D341Med (cell line): ENCODE measurements at regions not wholly inside any gene's neighbourhood (a gene's known extent, or its start where the extent isn't known, plus 50 kb on each side); places are given as distances from the start of the nearest gene placed in this dataset.

Experiments used
- DNase-seq: peaks from one replicate; pipeline ENCODE4 v3.0.0; 2012; ENCODE audit warnings: low spot score

- no peak for DNase-seq
These were observed 106.9 kb downstream of the B3GNT2 start for GRCh38 chr2:62302631-62303435.

DNA sequence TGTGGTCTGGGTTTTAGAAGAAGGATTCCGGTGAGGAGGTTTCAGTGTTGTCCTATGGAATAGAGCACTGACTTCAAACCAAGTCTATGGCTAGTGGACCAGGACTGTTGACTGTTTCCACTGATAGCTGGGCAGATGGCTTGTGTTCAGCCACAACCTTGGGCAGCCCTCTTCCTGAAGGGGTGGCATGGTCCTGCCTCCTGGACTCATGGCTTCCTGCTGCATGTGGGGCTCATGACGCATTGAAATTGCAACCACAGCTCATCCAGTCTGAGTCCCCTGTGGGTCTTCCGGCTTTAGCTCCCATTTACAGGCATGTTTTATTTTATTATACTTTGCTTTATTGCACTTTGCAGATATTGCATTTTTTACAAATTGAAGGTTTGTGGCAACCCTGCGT lies 105.0 kb downstream of the B3GNT2 start:
- no peak for DNase-seq

GRCh38 chr2:62297624-62298010 lies 101.7 kb downstream of the B3GNT2 start:
- DNase-seq: no peak

- no peak for DNase-seq
These were observed 101.1 kb downstream of the B3GNT2 start for GRCh38 chr2:62296832-62297623.

GRCh38 chr2:62296034-62296831 lies 100.3 kb downstream of the B3GNT2 start:
- DNase-seq: no peak

DNA sequence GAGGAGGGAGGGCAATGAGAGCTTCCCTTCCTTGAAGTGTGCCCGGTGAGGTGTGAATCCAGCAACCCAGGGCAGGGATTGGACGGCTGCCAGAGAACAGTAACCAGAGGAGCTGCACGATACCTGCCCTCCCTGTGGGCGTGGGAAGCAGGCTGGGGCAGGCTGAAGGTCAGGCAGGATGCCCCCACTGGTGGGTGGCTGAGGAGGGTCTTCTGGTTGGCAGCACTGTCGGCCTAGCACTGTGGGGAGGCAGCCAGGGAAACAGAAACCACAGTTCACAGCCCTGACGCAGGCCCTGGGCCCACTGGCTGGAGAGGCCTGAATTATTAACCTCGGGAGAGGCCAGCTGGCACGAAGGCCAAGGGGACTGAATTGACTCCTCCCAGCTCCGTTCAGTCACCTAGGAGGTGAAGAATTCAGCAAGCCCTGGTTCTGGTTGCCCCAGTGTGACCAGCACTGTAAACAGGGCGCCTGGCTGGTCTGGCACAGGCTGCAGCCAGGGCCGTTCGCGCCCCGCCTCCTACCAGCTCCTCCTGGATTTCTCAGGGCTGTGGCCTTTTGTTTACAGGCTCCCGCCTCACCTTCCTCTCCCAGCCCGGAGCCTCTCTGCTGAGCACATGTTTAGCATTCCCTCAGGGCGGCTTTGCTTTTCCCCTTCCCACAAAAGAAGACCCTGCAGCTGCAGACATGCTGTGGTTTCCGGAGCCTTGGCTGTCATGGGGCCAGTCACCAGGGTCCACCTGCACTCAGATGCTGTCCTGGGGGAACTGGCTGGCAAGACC lies 97.8 kb downstream of the B3GNT2 start:
- DNase-seq: no peak

DNA sequence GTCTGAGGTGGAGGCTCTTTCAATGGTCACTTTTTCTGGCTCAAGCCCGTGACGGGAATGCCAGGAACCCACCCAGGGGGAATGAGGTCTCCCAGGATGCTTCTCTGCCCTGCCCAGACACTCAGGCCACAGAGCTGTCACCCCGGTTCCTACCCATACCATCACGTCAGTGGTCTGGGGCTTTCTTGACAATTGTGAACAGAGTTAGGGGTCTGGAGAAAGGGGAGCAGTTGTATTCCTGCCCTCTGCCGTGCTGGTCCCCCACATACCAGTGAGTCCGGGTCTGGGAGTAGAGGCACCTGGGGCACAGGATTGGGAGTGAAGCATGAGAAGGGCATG lies 97.2 kb downstream of the B3GNT2 start:
- no peak for DNase-seq

DNA sequence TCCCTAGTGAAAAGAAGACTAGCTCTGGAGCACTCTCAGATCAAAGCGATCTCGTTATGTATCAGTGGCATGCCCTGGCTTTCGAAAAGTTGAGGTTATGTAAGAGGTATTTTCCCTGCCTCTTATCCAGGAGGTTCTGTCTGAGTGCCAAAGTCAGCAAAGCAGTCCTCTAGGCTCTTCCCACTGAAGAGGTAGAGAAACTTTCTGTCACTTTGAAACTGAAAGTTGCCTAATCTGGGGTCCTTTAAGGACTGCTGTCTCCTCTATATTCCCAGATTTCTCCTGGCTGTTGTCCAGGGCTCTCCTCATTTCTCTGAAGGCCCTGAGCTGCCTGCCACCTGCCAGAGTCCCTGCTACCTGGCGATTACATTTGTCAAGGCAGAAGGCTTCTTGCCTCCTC lies 96.3 kb downstream of the B3GNT2 start:
- DNase-seq: no peak

DNA sequence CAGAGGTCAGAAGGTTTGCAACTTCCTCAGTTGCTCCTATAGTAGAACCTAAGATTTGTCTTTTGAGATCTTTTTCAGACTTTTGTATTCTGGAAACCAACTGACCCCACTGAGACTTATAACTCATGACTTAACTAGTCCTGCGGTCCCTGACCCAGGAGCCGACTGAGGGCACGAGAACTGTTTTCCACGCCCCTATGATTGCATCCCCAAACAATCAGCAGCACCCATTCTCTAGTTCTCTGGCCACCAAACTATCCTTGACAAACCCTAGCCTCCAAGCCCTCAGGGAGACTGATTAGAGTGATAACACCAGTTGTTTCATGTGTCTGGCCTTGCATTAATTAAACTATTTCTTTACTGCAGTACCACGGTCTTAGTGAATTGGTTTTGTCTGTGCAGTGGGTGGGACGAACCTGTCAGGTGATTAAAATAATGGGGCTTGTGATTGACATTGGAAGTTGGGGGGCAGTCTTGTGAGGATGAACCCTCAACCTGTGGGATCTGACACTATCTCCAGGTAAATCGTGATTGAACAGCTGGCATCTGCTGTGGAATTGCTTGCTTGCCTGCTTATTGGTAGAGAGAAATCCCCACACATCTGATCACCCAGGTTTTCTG lies 95.7 kb downstream of the B3GNT2 start:
- DNase-seq: no peak

DNA sequence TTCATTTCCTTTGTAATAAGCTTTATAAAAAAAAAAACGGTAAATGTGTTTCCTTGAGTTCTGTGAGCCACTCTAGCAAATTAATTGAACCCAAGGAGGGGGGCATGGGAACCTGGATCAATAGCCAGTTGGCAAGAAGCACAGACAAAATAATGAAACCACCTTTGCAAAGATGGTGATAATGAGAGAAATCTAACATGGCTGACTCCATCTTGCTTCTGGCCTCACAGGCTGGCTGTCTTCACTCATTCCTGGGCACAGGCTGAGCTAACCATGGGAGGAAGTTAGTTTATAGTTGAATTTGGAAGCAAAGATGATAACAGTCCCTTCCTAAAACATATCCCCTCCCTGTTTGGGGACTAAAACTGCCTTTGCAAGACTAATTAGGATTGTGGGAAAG lies 95.1 kb downstream of the B3GNT2 start:
- DNase-seq: no peak

DNA sequence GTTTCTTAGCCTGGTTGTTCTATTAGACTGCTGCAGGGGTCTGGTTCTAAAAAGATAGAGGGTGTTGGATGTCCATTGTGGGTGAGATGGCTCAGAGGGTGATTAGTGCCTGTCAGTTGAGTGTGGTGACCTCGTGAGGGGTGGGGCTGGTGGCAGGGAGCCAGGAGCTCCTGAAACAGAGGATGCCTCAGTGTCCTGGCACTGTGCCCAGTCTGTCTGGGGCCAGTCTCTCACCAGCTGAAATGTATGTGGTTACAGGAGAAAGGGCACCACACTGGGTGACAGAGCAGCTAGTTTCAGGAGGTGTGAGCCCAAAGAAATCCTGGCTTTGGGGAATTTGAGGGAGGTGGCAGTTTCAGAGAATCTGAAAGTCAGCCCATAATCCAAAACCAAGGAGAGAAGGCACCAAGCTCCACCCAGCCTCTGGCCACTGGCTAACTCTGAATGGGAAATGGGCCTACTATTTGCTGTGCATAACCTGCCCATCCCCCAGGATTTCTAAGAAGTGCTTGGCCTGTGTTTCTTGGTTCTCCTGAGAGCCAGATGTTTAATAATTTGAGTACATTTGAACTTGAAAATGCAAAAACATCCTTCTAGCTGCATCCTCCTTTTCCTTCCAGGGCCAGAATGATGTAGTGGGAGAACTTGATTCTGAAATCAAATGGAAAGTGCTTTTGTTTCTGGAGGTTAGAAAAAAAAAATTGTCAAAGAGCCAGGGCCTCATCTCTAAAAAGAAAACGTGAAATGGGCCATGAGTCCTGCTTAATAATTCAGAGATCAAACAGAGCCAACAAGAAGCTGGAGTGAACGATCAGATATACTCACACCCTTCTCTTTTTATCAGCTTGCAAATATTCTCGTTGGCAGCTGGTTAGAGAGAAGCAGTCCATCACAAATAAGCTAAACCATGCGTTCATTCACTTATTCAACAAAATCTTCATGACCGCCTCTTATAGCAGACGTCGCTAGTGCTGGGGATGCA lies 92.3 kb downstream of the B3GNT2 start:
- DNase-seq: no peak

DNA sequence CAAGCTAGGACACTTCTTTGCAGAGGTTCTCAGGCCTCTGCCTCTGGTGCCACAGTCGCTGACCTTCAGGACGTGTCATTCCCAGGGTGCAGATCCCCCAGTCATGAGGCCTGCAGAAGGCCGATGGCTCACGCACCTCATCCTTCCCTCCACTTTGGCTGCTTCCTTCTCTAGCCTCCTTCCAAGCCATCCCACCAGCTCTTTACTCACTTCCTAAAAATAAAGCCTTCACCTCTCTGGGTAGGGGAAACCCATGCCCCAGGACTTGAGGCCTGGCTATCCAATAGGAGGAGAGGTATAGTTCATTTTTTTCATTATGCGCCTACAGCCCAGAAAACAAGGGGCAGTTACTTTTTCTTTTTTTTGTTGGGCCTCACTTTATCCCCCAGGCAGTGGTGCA lies 91.4 kb downstream of the B3GNT2 start:
- no peak for DNase-seq

- no peak for DNase-seq
These were observed 90.3 kb downstream of the B3GNT2 start for GRCh38 chr2:62286089-62286785.

DNA sequence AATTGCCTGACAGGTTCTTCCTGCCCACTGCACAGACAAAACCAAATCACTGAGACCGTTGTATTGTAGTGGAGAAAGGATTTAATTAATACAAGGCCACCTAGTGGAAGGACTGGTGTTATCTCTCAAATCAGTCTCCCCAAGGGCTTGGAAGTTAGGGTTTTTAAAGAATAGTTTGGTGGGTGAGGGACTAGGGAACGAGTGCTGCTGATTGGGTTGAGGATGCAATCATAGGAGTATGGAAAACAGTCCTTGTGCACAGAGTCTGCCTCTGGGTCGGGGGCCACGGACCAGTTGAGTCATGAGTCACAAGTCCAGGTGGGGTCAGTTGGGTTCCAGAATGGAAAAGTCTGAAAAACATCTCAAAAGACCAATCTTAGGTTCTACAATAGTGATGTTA lies 89.1 kb downstream of the B3GNT2 start:
- no peak for DNase-seq

GRCh38 chr2:62284471-62284870 lies 88.6 kb downstream of the B3GNT2 start:
- no peak for DNase-seq

GRCh38 chr2:62283147-62283546 lies 87.2 kb downstream of the B3GNT2 start:
- DNase-seq: no peak

DNA sequence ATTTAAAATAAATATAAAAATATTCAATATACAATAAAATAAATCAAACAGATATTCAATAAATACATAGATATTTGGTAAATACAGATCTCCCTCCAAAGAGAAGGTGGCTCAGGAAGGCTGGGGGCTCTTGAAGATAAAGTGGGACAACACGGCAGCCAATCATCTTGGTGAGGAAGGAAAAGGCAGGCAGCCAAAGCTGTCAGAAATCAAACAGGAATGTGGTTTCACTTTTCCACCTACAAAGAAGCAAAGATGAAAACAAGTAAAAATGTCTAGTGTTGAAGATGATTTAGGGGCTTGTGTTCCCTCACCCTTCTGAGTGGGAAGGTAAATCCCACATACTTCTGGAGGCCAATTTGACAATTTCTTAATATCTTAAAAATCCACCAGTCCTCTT lies 85.7 kb downstream of the B3GNT2 start:
- DNase-seq: no peak

- no peak for DNase-seq
These were observed 81.8 kb downstream of the B3GNT2 start for GRCh38 chr2:62277688-62278087.
